HL-60 (cell line): ENCODE measurements at regions not wholly inside any gene's neighbourhood (a gene's known extent, or its start where the extent isn't known, plus 50 kb on each side); places are given as distances from the start of the nearest gene placed in this dataset.

Source experiments
- DNase-seq, 2 experiments: peaks; one replicate each; pipeline ENCODE4 v3.0.0-alpha.2; 2010 to 2020; ENCODE audit warnings: low read depth in 1 of 2, low spot score in 1 of 2
- H3K27ac ChIP-seq: fragments of 250-450 bp; sonication (Bioruptor Pico); replicated peaks from 2 replicates; pipeline ENCODE4 v1.5.1; 2020; ENCODE audit warnings: mild to moderate bottlenecking, moderate library complexity
- H3K27me3 ChIP-seq: fragments of 250-450 bp; sonication (Bioruptor Pico); 2 replicates; pipeline ENCODE4 v1.5.1; 2021; ENCODE audit warnings: mild to moderate bottlenecking, moderate library complexity; ENCODE audit not compliant: insufficient read depth, poor library complexity, severe bottlenecking
- H3K4me3 ChIP-seq: replicated peaks from 2 replicates; pipeline ENCODE4 v1.5.1; 2011; ENCODE audit warnings: mild to moderate bottlenecking, control low read depth, low read length; ENCODE audit not compliant: insufficient read depth
- GABPA ChIP-seq: IDR thresholded peaks from 2 replicates; pipeline ENCODE4 v1.6.1; 2012; ENCODE audit warnings: low read depth
- POLR2AphosphoS5 ChIP-seq: IDR thresholded peaks from 2 replicates; pipeline ENCODE4 v1.6.1; 2012; ENCODE audit warnings: low read depth
- SPI1 ChIP-seq: IDR thresholded peaks from 2 replicates; pipeline ENCODE4 v1.6.1; 2012; ENCODE audit warnings: low read depth, mild to moderate bottlenecking, borderline replicate concordance
- TF ChIP-seq, protein P1 (sequence below): IDR thresholded peaks from one replicate; pipeline ENCODE4 v1.5.1; 2011; ENCODE audit warnings: low read length, control low read depth, inconsistent platforms; ENCODE audit not compliant: insufficient read depth
- TF ChIP-seq, protein P2 (sequence below): IDR thresholded peaks from 2 replicates; pipeline ENCODE4 v1.6.1; 2012; ENCODE audit warnings: low read depth; ENCODE audit not compliant: insufficient replicate concordance

DNA sequence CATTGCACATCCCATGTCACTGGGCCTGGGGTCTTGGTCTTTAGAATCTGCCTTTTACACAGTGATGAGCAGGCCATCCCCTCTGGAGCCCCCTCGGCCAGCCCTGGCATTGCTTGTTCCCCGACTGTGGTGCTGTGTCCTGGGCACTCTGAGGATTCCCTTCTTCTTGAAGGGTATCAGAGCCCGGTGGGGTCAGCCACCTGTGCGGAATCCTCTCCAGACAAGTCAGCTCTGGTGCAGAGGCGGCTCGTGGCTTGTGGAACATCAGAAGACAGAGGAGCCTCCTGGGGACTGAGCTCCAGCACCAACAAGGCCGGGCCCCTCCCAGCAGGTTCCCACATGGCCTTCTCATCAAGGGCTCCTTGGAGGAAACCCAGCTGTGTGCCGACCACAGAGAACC is 57.9 kb upstream of the AJAP1 start:
- no peak overlapping the region for H3K27ac ChIP-seq
- TF ChIP-seq SPI1 (no peak), POLR2AphosphoS5 (no peak), GABPA (no peak)
- TF ChIP-seq, protein P1, sequence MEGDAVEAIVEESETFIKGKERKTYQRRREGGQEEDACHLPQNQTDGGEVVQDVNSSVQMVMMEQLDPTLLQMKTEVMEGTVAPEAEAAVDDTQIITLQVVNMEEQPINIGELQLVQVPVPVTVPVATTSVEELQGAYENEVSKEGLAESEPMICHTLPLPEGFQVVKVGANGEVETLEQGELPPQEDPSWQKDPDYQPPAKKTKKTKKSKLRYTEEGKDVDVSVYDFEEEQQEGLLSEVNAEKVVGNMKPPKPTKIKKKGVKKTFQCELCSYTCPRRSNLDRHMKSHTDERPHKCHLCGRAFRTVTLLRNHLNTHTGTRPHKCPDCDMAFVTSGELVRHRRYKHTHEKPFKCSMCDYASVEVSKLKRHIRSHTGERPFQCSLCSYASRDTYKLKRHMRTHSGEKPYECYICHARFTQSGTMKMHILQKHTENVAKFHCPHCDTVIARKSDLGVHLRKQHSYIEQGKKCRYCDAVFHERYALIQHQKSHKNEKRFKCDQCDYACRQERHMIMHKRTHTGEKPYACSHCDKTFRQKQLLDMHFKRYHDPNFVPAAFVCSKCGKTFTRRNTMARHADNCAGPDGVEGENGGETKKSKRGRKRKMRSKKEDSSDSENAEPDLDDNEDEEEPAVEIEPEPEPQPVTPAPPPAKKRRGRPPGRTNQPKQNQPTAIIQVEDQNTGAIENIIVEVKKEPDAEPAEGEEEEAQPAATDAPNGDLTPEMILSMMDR: no peak
- TF ChIP-seq, protein P2, sequence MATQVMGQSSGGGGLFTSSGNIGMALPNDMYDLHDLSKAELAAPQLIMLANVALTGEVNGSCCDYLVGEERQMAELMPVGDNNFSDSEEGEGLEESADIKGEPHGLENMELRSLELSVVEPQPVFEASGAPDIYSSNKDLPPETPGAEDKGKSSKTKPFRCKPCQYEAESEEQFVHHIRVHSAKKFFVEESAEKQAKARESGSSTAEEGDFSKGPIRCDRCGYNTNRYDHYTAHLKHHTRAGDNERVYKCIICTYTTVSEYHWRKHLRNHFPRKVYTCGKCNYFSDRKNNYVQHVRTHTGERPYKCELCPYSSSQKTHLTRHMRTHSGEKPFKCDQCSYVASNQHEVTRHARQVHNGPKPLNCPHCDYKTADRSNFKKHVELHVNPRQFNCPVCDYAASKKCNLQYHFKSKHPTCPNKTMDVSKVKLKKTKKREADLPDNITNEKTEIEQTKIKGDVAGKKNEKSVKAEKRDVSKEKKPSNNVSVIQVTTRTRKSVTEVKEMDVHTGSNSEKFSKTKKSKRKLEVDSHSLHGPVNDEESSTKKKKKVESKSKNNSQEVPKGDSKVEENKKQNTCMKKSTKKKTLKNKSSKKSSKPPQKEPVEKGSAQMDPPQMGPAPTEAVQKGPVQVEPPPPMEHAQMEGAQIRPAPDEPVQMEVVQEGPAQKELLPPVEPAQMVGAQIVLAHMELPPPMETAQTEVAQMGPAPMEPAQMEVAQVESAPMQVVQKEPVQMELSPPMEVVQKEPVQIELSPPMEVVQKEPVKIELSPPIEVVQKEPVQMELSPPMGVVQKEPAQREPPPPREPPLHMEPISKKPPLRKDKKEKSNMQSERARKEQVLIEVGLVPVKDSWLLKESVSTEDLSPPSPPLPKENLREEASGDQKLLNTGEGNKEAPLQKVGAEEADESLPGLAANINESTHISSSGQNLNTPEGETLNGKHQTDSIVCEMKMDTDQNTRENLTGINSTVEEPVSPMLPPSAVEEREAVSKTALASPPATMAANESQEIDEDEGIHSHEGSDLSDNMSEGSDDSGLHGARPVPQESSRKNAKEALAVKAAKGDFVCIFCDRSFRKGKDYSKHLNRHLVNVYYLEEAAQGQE: no peak
- DNase-seq: no peak
- no peak overlapping the region for H3K4me3 ChIP-seq
- no peaks in the 10 kb centered on the region for H3K27me3 ChIP-seq

DNA sequence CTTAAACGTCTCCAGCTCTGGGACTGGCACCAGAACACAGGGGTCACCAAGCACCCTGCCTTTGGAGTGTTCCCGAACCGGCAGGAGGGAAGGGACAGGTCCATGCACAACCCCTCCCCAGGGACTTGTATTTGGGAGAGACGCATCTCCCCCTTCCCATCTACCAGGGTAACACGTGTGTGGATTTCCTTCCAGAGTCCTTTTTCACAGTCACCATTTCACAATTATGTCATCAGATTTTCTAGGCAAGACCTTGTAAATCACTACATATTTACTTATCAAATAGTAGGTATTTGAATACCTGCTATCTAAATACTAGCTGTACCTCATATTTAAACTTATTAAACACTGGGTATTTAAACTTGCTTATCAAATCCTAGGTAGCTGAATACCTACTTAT is 57.4 kb upstream of the AJAP1 start:
- TF ChIP-seq SPI1 (no peak), GABPA (no peak), POLR2AphosphoS5 (no peak)
- TF ChIP-seq, protein P1: no peak
- TF ChIP-seq, protein P2: no peak
- DNase-seq: no peak
- Histone ChIP-seq H3K27me3 (no peaks in the 10 kb centered on the region), H3K27ac (no peak overlapping the region), H3K4me3 (no peak overlapping the region)

DNA sequence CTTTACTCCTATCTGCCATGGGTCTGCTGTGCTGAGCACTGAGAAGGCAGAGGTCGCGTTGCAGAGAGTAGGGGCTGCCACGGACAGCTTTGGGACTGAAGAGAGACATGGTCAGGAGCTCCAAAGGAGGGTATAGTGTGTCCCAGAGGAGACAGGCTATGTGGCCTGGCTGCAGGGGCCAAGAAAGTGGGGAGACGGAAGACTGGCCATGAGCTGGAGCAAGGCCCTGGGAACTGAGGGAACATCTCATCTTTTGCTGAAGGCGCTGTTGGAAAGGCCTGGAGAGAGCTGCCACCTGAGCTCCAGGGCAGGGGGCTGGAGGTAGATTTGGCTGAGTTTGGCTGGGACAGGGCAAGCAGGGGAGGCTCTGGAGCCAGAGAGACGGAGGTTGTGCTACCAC is 55.8 kb upstream of the AJAP1 start:
- TF ChIP-seq, protein P1: no peak
- TF ChIP-seq, protein P2: no peak
- TF ChIP-seq SPI1 (no peak), GABPA (no peak), POLR2AphosphoS5 (no peak)
- no peaks in the 10 kb centered on the region for H3K27me3 ChIP-seq
- no peak overlapping the region for H3K4me3 ChIP-seq
- DNase-seq: no peak
- H3K27ac ChIP-seq: no peak overlapping the region
